GM19463 (cell line): ENCODE measurements at regions not wholly inside any gene's neighbourhood (a gene's known extent, or its start where the extent isn't known, plus 50 kb on each side); places are given as distances from the start of the nearest gene placed in this dataset.
A peak's percentile ranks its signal among the peaks of the same experiment; 100 is the strongest.
"Not testable (repeated sequence)": the region's sequence is repeated elsewhere in the genome, so short reads cannot be mapped to it uniquely, and the experiment has no call there.

Experiments used
- ATAC-seq: cut with Tn5 transposase; IDR thresholded peaks from one replicate; pipeline ENCODE4 v1.9.1; 2021; ENCODE audit warnings: mild to moderate bottlenecking, moderate library complexity; ENCODE audit not compliant: unreplicated experiment

DNA sequence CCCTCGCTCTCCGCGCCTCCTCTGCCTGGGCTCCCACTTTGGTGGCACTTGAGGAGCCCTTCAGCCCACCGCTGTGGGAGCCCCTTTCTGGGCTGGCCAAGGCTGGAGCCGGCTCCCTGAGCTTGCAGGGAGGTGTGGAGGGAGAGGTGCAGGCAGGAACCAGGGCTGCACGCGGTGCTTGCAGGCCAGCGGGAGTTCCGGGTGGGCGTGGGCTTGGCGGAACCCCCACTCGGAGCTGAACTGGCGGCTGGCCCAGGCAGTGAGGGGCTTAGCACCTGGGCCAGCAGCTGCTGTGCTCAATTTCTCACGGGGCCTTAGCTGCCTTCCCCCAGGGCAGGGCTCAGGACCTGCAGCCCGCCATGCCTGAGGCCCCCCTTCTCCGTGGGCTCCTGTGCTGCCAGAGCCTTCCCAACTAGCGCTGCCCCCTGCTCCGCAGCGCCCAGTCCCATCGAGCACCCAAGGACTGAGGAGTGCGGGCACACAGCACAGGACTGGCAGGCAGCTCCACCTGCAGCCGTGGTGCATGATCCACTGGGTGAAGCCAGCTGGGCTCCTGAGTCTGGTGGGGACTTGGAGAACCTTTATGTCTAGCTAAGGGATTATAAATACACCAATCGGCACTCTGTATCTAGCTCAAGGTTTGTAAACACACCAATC lies 200.2 kb upstream of the RIMS1 start:
- ATAC-seq: not testable (repeated sequence)

DNA sequence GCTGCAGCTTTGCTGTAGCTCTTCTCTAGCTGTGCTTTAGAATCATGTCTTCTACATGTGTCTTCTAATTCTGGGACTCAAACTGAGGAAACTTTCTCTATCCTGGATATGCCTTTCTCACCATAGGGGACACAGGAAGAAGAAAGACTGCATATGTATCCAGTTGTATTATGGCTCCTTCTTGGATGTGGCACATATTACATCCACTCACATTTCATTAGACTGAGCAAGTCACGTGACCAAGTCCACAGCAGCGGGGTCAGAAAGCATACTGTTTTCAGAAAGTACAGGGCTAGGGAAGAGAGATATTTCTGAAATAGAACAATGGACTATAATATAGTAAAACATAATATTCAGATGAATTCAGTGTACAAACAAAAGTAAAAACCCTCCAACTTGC lies 187.6 kb upstream of the RIMS1 start:
- no peak for ATAC-seq

DNA sequence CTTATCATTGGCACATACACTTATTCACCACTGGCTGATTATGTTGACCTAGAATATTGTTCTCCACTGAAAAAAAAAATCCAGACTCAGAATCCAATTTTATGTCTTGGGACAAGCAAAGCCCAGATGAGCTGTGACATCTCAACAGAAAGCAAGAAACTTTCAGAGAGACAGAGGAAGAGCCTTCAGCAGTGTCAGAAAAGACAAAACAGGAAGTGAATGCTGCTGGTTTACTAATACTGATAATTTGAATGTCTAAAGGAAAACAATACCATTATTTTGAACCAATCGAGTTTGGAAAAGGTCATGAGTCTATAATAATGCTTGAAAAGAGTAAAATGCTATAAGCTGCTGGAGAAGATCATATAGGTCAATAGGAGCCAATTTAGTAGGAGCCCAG lies 179.8 kb upstream of the RIMS1 start:
- ATAC-seq: no peak

DNA sequence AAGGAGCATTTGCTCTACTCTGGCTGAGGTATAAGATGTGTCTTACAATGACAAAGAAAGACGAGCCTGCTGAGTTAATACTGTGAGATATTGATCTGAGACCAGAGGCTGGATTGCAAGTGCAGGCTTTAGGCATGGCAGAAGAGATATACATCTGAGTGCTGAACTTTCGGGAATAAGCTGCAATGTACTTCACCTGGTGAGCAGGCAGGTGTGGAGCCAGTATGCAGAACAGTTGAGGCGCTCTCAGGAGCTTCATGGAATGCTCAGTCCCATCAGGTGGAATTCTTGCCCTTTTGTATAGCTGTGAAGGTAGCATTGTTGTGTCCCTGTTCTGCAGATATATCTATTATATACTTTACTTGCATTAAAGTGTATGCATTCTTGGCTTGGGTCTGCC lies 179.3 kb upstream of the RIMS1 start:
- no peak for ATAC-seq

DNA sequence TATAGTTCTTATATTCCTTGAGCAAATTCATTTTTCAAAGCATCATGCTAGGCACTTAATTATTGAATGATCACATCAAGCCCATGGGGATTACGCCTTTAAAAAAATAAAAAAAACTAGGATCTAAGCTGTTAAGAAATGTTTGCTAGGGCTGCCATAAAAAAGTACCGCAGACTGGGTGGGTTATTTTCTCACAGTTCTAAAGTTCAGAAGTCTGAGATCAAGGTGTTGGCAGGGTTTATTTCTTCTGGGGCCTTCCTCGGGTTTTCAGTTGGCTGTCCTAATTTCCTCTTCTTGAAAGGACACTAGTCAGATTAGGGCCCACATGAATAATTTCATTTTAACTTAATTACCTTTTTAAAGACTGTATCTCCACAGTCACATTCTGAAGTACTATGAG lies 165.6 kb upstream of the RIMS1 start:
- no peak for ATAC-seq

DNA sequence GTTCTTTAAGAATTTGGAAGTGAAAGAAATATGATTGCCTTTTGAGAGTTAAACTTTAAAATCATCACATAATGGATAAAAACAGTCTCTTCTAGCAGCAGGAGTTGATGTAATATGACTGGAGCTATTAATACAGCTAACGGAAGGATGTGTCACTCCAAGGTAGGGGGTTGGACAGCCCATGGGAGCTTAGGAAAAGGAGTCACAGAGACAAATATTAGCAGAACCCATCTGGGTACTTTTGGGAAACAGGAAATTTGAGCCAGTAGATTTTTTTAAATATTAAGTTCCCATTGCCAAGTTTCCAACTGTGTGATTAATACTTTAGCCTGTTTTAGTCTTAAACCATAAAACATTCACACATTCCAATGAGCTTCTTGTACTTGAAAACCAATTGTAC lies 164.7 kb upstream of the RIMS1 start:
- ATAC-seq: no peak

DNA sequence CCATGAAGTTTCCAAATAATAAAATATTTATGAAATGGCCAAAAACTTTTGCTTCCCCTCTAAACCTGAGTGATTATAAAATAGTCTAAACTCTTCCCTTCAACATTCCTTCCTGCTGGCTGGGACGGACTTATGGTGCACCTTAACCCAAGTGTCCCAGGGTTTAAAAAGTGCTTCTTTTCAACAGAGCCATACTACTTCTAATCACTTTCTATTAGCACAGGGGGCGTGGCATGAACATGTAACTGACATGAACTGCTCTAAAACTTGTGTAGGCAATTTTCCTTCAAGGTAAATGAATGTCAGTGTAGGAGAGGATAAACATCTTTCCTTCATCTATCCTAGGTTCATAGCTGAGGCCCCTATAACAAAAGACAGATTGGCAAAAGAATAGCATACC lies 163.6 kb upstream of the RIMS1 start:
- ATAC-seq: no peak

- no peak for ATAC-seq
Measured at GRCh38 chr6:71724456-71725125, 161.8 kb upstream of the RIMS1 start.

DNA sequence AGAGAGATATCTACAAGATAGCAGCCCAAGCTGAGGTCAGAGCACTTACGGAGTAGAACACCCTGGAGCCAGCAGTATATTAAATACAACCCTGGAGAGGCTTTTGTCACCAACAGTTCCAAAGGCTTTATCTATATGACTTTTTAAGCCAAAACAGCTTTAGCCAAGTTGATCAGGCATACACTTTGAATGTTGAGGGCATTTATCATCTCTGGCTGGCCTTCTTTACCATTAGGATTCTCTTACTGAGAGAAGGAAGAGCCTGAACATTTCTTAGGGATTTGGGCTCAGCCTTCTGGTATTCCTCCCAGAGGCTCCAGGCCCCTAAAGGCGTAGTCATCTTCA lies 161.3 kb upstream of the RIMS1 start:
- ATAC-seq: no peak

- ATAC-seq: no peak
Measured at GRCh38 chr6:71726121-71726520, 160.2 kb upstream of the RIMS1 start.

GRCh38 chr6:71727632-71728294 lies 158.6 kb upstream of the RIMS1 start:
- peak; percentile 94 for ATAC-seq

DNA sequence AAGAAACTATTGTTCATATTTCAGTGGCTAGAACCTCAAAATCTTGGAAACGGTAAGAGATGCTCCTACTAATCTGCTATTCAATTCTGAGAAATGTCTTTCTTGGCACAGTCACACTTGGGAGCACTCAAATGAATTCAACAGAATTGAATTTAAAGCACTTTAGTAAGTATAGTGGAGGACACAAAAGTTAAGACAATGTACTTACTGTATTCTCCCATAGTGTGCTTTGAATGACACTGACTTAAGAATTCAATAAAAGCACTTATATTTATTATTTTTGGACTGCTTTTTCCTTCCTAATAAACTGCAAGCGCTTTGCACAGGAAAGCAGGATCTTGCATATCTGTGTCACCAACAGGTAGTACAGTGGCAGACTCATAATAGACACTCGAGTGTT lies 156.1 kb upstream of the RIMS1 start:
- ATAC-seq: no peak

DNA sequence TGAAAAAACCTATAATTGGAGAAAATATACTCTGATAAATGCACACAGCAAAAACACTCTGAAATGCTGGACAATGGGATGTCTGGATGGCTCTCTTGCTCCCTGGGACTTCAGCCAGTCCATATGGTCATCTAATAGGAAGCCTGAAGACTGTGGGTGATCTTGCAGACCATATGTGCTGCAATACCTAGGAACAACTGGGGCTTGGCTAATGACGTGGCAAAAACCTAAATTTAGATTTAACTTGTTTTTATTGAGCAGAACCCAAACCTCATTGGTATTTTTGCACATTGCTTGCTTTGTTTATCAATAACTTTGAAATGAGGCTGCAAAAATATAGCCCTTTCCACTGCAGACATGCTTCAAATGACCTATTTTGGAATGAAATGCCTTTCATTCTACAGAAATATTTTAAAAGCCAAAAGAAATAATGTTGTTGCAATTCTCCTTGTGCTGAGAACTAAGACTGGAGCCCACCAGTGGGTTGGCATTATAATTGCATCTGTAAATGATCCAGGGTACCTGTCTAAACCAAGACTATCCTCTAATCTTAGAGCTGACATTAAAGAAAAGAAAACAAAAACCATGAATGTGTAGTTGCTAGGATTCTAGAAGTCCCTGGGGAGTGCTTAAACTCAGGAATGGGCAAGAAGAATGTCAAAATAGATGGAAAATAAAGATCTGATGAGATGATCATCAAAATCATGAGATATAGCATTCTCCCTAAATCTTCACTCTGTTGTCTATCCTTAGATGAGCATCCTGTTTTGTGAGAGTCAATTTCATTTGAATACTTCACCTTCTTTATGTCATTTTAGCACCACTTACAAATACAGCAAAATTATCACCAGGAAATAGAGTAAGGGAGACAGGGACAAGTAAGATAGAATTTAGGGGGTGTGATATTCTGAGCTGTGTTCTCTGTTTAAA lies 152.1 kb upstream of the RIMS1 start:
- no peak for ATAC-seq

DNA sequence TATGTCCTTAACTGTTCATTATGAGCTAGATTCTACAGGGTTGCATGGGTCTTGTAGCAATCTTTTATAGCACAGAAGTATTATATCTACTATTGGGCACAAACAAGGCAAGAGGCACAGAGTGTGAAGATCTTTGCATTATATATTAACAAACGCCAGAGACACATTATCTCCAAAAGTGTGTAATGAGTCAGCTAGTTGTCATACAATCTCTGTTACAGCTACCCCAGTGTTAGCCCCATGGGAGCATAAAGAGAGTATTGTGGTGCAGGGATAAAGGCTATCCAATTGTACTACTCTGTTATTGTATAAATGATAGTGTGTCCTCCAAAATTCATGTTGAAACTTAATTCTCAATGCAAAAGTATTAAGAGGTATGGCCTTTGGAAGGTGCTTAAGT lies 148.4 kb upstream of the RIMS1 start:
- ATAC-seq: peak; percentile 79

DNA sequence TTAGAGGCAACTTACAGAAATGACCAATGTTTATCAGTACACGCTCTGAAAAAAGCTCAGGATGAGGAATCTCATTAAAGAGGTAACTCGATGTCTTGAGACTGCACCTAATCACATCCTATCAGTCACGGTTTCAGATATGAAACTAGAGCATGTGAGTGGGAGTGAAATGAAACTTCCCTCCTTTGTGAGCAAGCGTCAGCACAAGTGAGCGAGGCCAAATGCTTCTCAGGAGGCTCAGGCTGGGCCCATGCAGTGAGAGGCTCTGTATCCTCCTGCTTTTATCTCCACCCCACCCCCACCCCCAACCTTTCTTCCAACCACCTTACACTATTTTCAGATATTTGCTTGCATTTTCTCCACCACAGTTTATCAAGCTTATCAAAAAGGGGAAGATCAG lies 140.8 kb upstream of the RIMS1 start:
- peak; percentile 88 for ATAC-seq

- no peak for ATAC-seq
Measured at GRCh38 chr6:71766146-71766760, 120.1 kb upstream of the RIMS1 start.

DNA sequence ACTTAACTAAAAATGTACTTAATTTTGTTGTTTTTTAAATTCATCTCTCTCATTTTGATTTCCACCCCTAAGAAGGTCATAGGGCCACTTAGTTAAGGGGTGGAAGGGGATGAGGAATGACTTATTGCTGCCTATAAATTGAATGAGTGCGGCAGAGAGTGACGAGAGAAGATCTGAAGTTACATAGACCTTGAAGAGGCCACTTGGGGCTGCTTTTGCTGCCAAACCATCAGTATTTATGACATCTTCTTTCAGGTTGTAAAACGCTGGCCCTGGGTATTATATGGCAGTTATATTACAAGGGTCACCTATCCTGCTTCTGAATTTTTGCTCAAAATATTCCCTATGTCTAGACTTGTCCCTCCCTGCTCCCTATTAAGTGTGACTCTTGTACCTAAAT lies 119.6 kb upstream of the RIMS1 start:
- no peak for ATAC-seq

DNA sequence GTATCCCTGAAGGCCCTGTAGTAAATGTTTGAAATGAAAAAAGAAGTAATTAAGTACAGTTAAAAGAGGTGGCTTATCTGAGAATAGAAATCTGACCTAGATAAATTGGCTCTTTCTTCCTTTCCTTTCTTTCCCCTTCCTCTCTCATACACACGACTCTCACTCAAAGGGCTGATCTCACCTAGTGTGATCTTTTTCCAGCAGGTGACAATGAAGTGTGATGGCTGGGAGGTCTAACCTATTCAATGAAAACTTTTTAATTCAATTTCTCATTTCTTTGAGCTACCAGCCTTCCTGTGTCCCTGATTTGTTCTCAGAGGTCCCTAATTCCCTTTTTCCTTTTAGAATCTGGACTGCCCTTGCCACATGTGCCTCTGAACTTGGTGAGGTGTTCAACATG lies 118.0 kb upstream of the RIMS1 start:
- ATAC-seq: no peak

- ATAC-seq: no peak
Measured at GRCh38 chr6:71808865-71809264, 77.5 kb upstream of the RIMS1 start.

DNA sequence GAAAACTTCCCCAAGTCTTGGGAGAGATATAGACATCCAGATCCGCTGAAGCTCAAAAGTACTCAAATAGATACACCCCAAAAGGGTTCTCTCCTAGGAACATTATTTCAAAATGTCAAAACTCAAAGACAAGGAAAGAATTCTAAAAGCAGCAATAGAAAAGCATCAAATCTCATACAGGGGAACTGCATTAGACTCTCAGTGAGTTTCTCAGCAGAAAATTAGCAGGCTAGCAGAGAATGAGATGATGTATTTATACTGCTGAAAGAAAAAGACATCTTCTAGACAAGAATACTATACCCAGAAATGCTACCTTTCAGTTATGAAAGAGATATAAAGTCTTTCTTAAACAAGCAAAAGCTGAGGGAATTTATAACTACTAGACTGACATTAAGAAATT lies 75.5 kb upstream of the RIMS1 start:
- no peak for ATAC-seq

GRCh38 chr6:71822625-71823024 lies 63.7 kb upstream of the RIMS1 start:
- ATAC-seq: no peak
